HG02970 (cell line): ENCODE measurements at regions not wholly inside any gene's neighbourhood (a gene's known extent, or its start where the extent isn't known, plus 50 kb on each side); places are given as distances from the start of the nearest gene placed in this dataset.
"Not testable (repeated sequence)": the region's sequence is repeated elsewhere in the genome, so short reads cannot be mapped to it uniquely, and the experiment has no call there.

Experiments used
- ATAC-seq: cut with Tn5 transposase; IDR thresholded peaks from one replicate; pipeline ENCODE4 v1.9.1; 2021; ENCODE audit warnings: mild to moderate bottlenecking, moderate library complexity, moderate number of reproducible peaks; ENCODE audit not compliant: unreplicated experiment, low FRiP score

- no peak for ATAC-seq
Observed at GRCh38 chr16:85234310-85235204, 122.3 kb upstream of the CIBAR2 start.

- no peak for ATAC-seq
Observed at GRCh38 chr16:85235991-85236817, 123.9 kb upstream of the CIBAR2 start.

GRCh38 chr16:85236818-85237150 is 124.5 kb upstream of the CIBAR2 start:
- ATAC-seq = no peak

- no peak for ATAC-seq
Observed at GRCh38 chr16:85237817-85238216, 125.5 kb upstream of the CIBAR2 start.

- ATAC-seq = no peak
Observed at GRCh38 chr16:85238233-85238647, 126.0 kb upstream of the CIBAR2 start.

- ATAC-seq = no peak
Observed at GRCh38 chr16:85239239-85239638, 127.0 kb upstream of the CIBAR2 start.

- ATAC-seq = no peak
Observed at GRCh38 chr16:85239871-85240270, 127.6 kb upstream of the CIBAR2 start.

GRCh38 chr16:85240982-85241924 is 129.0 kb upstream of the CIBAR2 start:
- ATAC-seq = no peak

- no peak for ATAC-seq
Observed at GRCh38 chr16:85242140-85242539, 129.9 kb upstream of the CIBAR2 start.

GRCh38 chr16:85243308-85243707 is 131.0 kb upstream of the CIBAR2 start:
- no peak for ATAC-seq

GRCh38 chr16:85244452-85244851 is 132.2 kb upstream of the CIBAR2 start:
- not testable (repeated sequence) for ATAC-seq

GRCh38 chr16:85245307-85246172 is 133.3 kb upstream of the CIBAR2 start:
- no peak for ATAC-seq

GRCh38 chr16:85246473-85246872 is 134.2 kb upstream of the CIBAR2 start:
- ATAC-seq = no peak

- no peak for ATAC-seq
Observed at GRCh38 chr16:85246973-85247372, 134.7 kb upstream of the CIBAR2 start.

- ATAC-seq = no peak
Observed at GRCh38 chr16:85248342-85248741, 136.1 kb upstream of the CIBAR2 start.

- ATAC-seq = no peak
Observed at GRCh38 chr16:85248857-85249256, 136.6 kb upstream of the CIBAR2 start.

GRCh38 chr16:85249418-85250146 is 137.3 kb upstream of the CIBAR2 start:
- ATAC-seq = no peak

- no peak for ATAC-seq
Observed at GRCh38 chr16:85250147-85250463, 137.8 kb upstream of the CIBAR2 start.

GRCh38 chr16:85250609-85251223 is 138.4 kb upstream of the CIBAR2 start:
- no peak for ATAC-seq
